GM12872 (cell line): ENCODE measurements at regions not wholly inside any gene's neighbourhood (a gene's known extent, or its start where the extent isn't known, plus 50 kb on each side); places are given as distances from the start of the nearest gene placed in this dataset.

ENCODE experiments used
- CTCF ChIP-seq: IDR thresholded peaks from 3 replicates; pipeline ENCODE4 v1.5.1; 2011; ENCODE audit warnings: low read depth, mild to moderate bottlenecking, low read length, moderate library complexity; ENCODE audit not compliant: insufficient read depth

GRCh38 chr13:21826214-21827015 lies 155.5 kb downstream of the FGF9 start:
- no peak for TF ChIP-seq CTCF

- TF ChIP-seq CTCF = no peak
These were observed 160.9 kb downstream of the FGF9 start for GRCh38 chr13:21831654-21832324.

GRCh38 chr13:21833921-21834320 lies 163.0 kb downstream of the FGF9 start:
- TF ChIP-seq CTCF = no peak

- TF ChIP-seq CTCF = no peak
These were observed 163.6 kb downstream of the FGF9 start for GRCh38 chr13:21834521-21834920.

DNA sequence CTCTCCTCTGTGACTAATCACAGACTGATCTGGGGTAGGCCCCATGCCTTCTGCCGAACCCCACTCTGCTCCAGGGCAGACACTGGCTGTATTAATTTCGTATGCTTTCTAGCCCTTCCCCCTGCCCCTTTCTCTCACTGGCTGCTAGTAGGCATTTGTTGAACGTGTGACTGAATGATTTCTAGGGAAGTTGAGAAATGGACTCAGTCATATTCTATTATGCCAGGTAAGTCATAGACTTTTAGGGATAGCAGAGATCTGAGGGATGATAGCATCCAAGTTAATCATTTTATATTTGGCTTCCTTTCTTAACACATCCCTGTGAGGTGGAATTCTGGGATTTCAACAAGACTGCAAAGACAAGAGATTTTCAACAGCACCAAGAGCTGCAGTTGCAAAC lies 166.4 kb downstream of the FGF9 start:
- no peak for TF ChIP-seq CTCF

DNA sequence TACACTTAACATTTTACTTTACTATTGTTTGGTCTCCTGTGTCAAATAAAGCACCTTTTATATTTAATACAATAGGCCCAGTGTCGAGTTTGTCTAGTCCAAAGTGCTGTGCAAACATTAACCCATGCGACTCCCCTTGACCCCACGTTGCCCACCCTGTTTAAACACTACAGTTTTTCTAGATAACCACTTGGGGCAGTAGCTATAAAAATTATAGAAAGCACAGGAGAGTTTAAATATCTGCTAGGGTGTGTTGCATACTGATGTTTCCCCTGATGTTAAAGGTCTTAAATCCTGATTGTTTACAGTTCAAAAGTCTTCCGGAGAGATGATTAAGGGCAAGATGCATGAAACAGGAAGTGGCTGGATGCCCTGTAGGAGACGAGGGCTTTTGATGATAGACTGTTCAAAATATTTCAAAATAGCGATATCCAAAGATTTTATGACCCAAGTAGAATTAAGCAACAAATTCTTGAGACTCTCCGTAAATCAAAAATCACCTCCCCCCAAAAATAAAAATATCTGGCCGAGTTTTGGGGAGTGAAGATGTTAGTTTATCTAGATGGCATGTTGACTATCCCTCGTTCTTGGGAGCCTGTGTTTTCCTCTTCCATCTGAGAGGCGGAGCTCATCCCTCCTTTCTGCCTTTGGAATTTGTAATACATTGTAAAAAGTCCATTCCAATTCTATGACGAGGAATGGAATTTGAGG lies 167.1 kb downstream of the FGF9 start:
- no peak for TF ChIP-seq CTCF

DNA sequence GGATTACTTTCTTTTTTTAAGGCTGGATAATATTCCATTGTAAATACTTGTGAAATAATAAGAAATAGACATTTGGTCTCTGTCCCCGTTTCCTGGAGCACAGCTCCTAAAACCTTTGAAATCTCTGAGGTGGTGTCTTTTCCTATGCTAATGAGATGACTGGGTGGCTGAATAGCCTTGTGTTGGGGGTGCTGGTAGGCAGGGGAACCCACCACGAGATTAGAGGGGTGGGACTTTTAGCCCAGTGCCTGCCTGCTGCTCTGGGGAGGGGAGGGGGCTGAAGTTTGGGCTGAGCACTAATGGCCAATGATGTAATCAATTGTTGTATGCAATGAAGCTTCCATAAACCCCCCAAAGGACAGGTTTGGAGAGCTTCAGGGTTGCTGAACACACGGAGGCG lies 175.7 kb downstream of the FGF9 start:
- no peak for TF ChIP-seq CTCF
